GM23338 (cell line): ENCODE measurements at regions not wholly inside any gene's neighbourhood (a gene's known extent, or its start where the extent isn't known, plus 50 kb on each side); places are given as distances from the start of the nearest gene placed in this dataset.

Source experiments
- ATAC-seq: fragments of 200-7000 bp; cut with Tn5 transposase; 3 replicates; pipeline ENCODE4 v1.9.1; 2020
- DNase-seq: peaks from one replicate; pipeline ENCODE4 v3.0.0-alpha.2; 2015; ENCODE audit warnings: low spot score
- H2AFZ ChIP-seq: fragments of 200-600 bp; sonication (generic); 2 replicates; pipeline ENCODE4 v1.8.0; 2016; ENCODE audit warnings: antibody characterized with exemption, mild to moderate bottlenecking, moderate library complexity
- H3F3A ChIP-seq: fragments of 200-600 bp; sonication (generic); replicated peaks from 2 replicates; pipeline ENCODE4 v1.8.0; 2017; ENCODE audit warnings: antibody characterized with exemption, mixed run types, low read depth
- H3K27ac ChIP-seq: fragments of 200-600 bp; sonication (generic); 2 replicates; pipeline ENCODE4 v1.6.1; 2016; ENCODE audit warnings: low read depth
- H3K27me3 ChIP-seq: fragments of 200-600 bp; sonication (generic); 2 replicates; pipeline ENCODE4 v1.8.0; 2016; ENCODE audit warnings: mild to moderate bottlenecking, mixed run types, moderate library complexity; ENCODE audit not compliant: insufficient read depth
- H3K36me3 ChIP-seq: fragments of 200-600 bp; sonication (generic); 2 replicates; pipeline ENCODE4 v1.8.0; 2016; ENCODE audit warnings: mild to moderate bottlenecking; ENCODE audit not compliant: insufficient read depth
- H3K4me1 ChIP-seq: fragments of 200-600 bp; sonication (generic); 2 replicates; pipeline ENCODE4 v1.8.0; 2016; ENCODE audit warnings: mild to moderate bottlenecking, moderate library complexity; ENCODE audit not compliant: insufficient read depth
- H3K4me2 ChIP-seq: fragments of 200-600 bp; sonication (generic); 2 replicates; pipeline ENCODE4 v1.7.1; 2017; ENCODE audit warnings: mixed run types
- H3K4me3 ChIP-seq: fragments of 200-600 bp; sonication (generic); 2 replicates; pipeline ENCODE4 v1.6.1; 2016; ENCODE audit warnings: mixed run types
- H3K79me2 ChIP-seq: fragments of 200-600 bp; sonication (generic); replicated peaks from 2 replicates; pipeline ENCODE4 v1.8.0; 2017; ENCODE audit warnings: mild to moderate bottlenecking; ENCODE audit not compliant: insufficient read depth
- H3K9me2 ChIP-seq: fragments of 200-600 bp; sonication (generic); 2 replicates; pipeline ENCODE4 v1.8.0; 2017; ENCODE audit not compliant: insufficient read depth
- H4K20me1 ChIP-seq: fragments of 200-600 bp; sonication (generic); replicated peaks from 2 replicates; pipeline ENCODE4 v1.8.0; 2017; ENCODE audit warnings: mild to moderate bottlenecking; ENCODE audit not compliant: insufficient read depth
- H3K27ac Mint-ChIP-seq: 2 replicates; pipeline ENCODE4 v1.8.0; 2020; ENCODE audit warnings: inconsistent platforms, mild to moderate bottlenecking, moderate library complexity, mixed read lengths
- H3K27me3 Mint-ChIP-seq: 3 replicates; pipeline ENCODE4 v1.8.0; 2022; ENCODE audit warnings: low read depth, mild to moderate bottlenecking, moderate library complexity, mixed read lengths, inconsistent platforms; ENCODE audit not compliant: insufficient read depth, poor library complexity
- H3K36me3 Mint-ChIP-seq: 3 replicates; pipeline ENCODE4 v1.8.0; 2021; ENCODE audit warnings: low read depth, mild to moderate bottlenecking, inconsistent platforms, moderate library complexity, mixed read lengths
- H3K4me1 Mint-ChIP-seq: 3 replicates; pipeline ENCODE4 v1.8.0; 2020; ENCODE audit warnings: mild to moderate bottlenecking, inconsistent platforms, mixed read lengths
- H3K4me3 Mint-ChIP-seq: 3 replicates; pipeline ENCODE4 v1.8.0; 2021; ENCODE audit warnings: moderate library complexity, mild to moderate bottlenecking, inconsistent platforms, mixed read lengths
- H3K9me3 Mint-ChIP-seq: 3 replicates; pipeline ENCODE4 v1.8.0; 2020; ENCODE audit warnings: moderate library complexity, mild to moderate bottlenecking, inconsistent platforms, mixed read lengths
- CREB1 ChIP-seq: fragments of 250-450 bp; sonication (Bioruptor Pico); IDR thresholded peaks from 2 replicates; pipeline ENCODE4 v1.5.0; 2020; ENCODE audit warnings: low read depth, mild to moderate bottlenecking, moderate library complexity
- CTCF ChIP-seq, 2 experiments: fragments of 200-600 bp in 1 of 2; sonication (generic) in 1 of 2; conservative IDR thresholded peaks; 2 replicates each; pipeline versions ENCODE4 v1.5.1 to v1.6.1; 2016 to 2017; ENCODE audit warnings: antibody characterized with exemption in 2 of 2, low read depth in 2 of 2, mild to moderate bottlenecking in 2 of 2, moderate library complexity in 1 of 2
- ETS1 ChIP-seq: IDR thresholded peaks from 2 replicates; pipeline ENCODE4 v1.6.1; 2016; ENCODE audit warnings: antibody characterized with exemption
- EZH2 ChIP-seq: fragments of 200-600 bp; sonication (generic); IDR thresholded peaks from one replicate; pipeline ENCODE4 v1.8.0; 2017; ENCODE audit warnings: antibody characterized with exemption, mild to moderate bottlenecking, low read depth; ENCODE audit not compliant: unreplicated experiment
- EZH2phosphoT487 ChIP-seq: fragments of 200-600 bp; sonication (generic); IDR thresholded peaks from one replicate; pipeline ENCODE4 v1.8.1; 2018; ENCODE audit warnings: antibody characterized with exemption; ENCODE audit not compliant: unreplicated experiment
- JUNB ChIP-seq: IDR thresholded peaks from one replicate; pipeline ENCODE4 v1.6.1; 2016; ENCODE audit warnings: antibody characterized with exemption; ENCODE audit not compliant: unreplicated experiment
- NANOG ChIP-seq: IDR thresholded peaks from 2 replicates; pipeline ENCODE4 v1.6.1; 2016; ENCODE audit warnings: antibody characterized with exemption, borderline replicate concordance
- POLR2AphosphoS5 ChIP-seq: IDR thresholded peaks from 2 replicates; pipeline ENCODE4 v1.6.1; 2016; ENCODE audit warnings: antibody characterized with exemption, low read depth
- REST ChIP-seq: IDR thresholded peaks from one replicate; pipeline ENCODE4 v1.6.1; 2018; ENCODE audit warnings: antibody characterized with exemption; ENCODE audit not compliant: unreplicated experiment
- STAT1 ChIP-seq: IDR thresholded peaks from one replicate; pipeline ENCODE4 v1.6.1; 2016; ENCODE audit warnings: antibody characterized with exemption; ENCODE audit not compliant: unreplicated experiment
- ZNF114 ChIP-seq: fragments of 250-450 bp; sonication (Bioruptor Pico); IDR thresholded peaks from 2 replicates; pipeline ENCODE4 v1.5.0; 2020; ENCODE audit warnings: mild to moderate bottlenecking, moderate library complexity
- ZNF331 ChIP-seq: fragments of 250-450 bp; sonication (Bioruptor Pico); IDR thresholded peaks from 2 replicates; pipeline ENCODE4 v1.5.0; 2020; ENCODE audit warnings: low read depth, mild to moderate bottlenecking, moderate library complexity
- ZNF462 ChIP-seq: fragments of 250-450 bp; sonication (Bioruptor Pico); IDR thresholded peaks from 2 replicates; pipeline ENCODE4 v1.5.0; 2020; ENCODE audit warnings: mild to moderate bottlenecking, moderate library complexity

GRCh38 chr2:19480673-19481072 is 122.2 kb upstream of the OSR1 start:
- Histone ChIP-seq H3K79me2 (no peaks in the 10 kb centered on the region), H3K4me1 (no peaks in the 10 kb centered on the region), H2AFZ (no peak overlapping the region), H3K27me3 (no peaks in the 10 kb centered on the region), H3K4me2 (no peak overlapping the region), H4K20me1 (no peaks in the 10 kb centered on the region), H3K4me3 (no peak overlapping the region), H3F3A (no peaks in the 10 kb centered on the region), H3K27ac (no peak overlapping the region), H3K9me2 (no peaks in the 10 kb centered on the region), H3K36me3 (no peaks in the 10 kb centered on the region)
- H3K36me3 Mint-ChIP-seq = no peaks in the 10 kb centered on the region
- no peaks in the 10 kb centered on the region for H3K9me3 Mint-ChIP-seq
- TF ChIP-seq EZH2 = no peak
- TF ChIP-seq CREB1 (CRISPR knock-in tag) = no peak
- TF ChIP-seq JUNB = no peak
- TF ChIP-seq ZNF114 = no peak
- TF ChIP-seq STAT1 = no peak
- TF ChIP-seq ETS1 = no peak
- TF ChIP-seq CTCF (conservative IDR thresholded peaks at IDR 0.05; ENCODE audit: low read depth in 2 of 2) = no peak
- TF ChIP-seq ZNF462 (CRISPR knock-in tag) = no peak
- no peak for TF ChIP-seq REST
- TF ChIP-seq NANOG = no peak
- TF ChIP-seq EZH2phosphoT487 = no peak
- TF ChIP-seq ZNF331 = no peak
- TF ChIP-seq POLR2AphosphoS5 = no peak
- no peak overlapping the region for H3K27ac Mint-ChIP-seq
- DNase-seq = no peak
- H3K4me1 Mint-ChIP-seq = no peaks in the 10 kb centered on the region
- no peaks in the 10 kb centered on the region for H3K27me3 Mint-ChIP-seq
- no peak overlapping the region for H3K4me3 Mint-ChIP-seq
- no peak for ATAC-seq
